HEK293T (cell line): ENCODE measurements at regions not wholly inside any gene's neighbourhood (a gene's known extent, or its start where the extent isn't known, plus 50 kb on each side); places are given as distances from the start of the nearest gene placed in this dataset.

ENCODE experiments used
- FOXA1 ChIP-seq: fragments of 450-650 bp; IDR thresholded peaks from 2 replicates; pipeline ENCODE4 v1.6.1; 2016; ENCODE audit warnings: mild to moderate bottlenecking
- HDGF ChIP-seq: fragments of 450-650 bp; IDR thresholded peaks from 2 replicates; pipeline ENCODE4 v1.6.1; 2017; ENCODE audit warnings: antibody characterized with exemption, borderline replicate concordance

DNA sequence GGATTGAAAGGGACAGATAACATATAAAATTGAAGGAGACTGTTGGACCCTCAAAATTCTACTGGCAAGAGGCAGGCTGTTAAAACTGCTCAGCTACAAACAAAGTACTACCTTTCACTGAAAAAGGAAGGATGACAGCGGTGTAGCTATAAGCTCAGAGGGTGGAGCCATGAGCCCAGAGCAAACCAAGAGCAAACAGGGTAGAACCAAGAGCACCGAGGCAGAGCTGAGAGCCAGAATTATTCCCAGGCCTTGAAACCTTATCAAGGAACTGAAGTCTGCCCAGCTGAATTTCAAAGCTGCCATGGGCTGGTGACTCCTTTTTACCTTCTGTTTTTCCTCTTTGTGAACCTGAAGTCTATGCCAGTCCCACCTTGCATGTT, 74.7 kb upstream of the SLC4A11 start:
- TF ChIP-seq FOXA1 = no peak
- TF ChIP-seq HDGF = no peak
